Panc1 (cell line): ENCODE measurements at regions not wholly inside any gene's neighbourhood (a gene's known extent, or its start where the extent isn't known, plus 50 kb on each side); places are given as distances from the start of the nearest gene placed in this dataset.

Source experiments
- ATAC-seq: fragments of 200-7000 bp; cut with Tn5 transposase; 2 replicates; pipeline ENCODE4 v1.9.1; 2020; ENCODE audit warnings: mild to moderate bottlenecking, moderate library complexity
- BruUV-seq: library from RNA; stranded (reverse); fragments of 400-500 nt; replicated peaks from 2 replicates; lab custom pipeline; 2021; lab: Mats Ljungman, UMichigan
- CTCF ChIA-PET: fragments of 300-600 bp; sonication (Branson Sonifier 250); formaldehyde crosslinking; loops from one replicate; lab custom pipeline; 2022; ENCODE audit warnings: antibody characterized with exemption; lab: Charles Lee
- POLR2A ChIA-PET: fragments of 300-600 bp; sonication (Branson Sonifier 250); formaldehyde crosslinking; loops from one replicate; lab custom pipeline; 2022; ENCODE audit warnings: antibody characterized with exemption; lab: Charles Lee
- DNase-seq: peaks from one replicate; pipeline ENCODE4 v3.0.0-alpha.2; 2010; ENCODE audit warnings: low read depth, low spot score
- H3K27ac ChIP-seq: 2 replicates; pipeline ENCODE4 v1.5.1; 2011; ENCODE audit warnings: mild to moderate bottlenecking, low read length, inconsistent platforms
- H3K27me3 ChIP-seq: fragments of 200-500 bp; sonication (Bioruptor generic); 2 replicates; pipeline ENCODE4 v1.6.0; 2014; ENCODE audit warnings: low read length, inconsistent platforms; ENCODE audit not compliant: control insufficient read depth, insufficient read depth
- H3K36me3 ChIP-seq: fragments of 200-500 bp; sonication (Bioruptor generic); 2 replicates; pipeline ENCODE4 v1.5.1; 2014; ENCODE audit warnings: inconsistent platforms, mild to moderate bottlenecking, low read length, moderate library complexity; ENCODE audit not compliant: control insufficient read depth, insufficient read depth
- H3K4me1 ChIP-seq: 2 replicates; pipeline ENCODE4 v1.5.1; 2011; ENCODE audit warnings: inconsistent platforms, mild to moderate bottlenecking, low read length, moderate library complexity; ENCODE audit not compliant: control insufficient read depth, insufficient read depth
- H3K4me3 ChIP-seq, 2 experiments: 2 replicates each; pipeline ENCODE4 v1.5.1; 2011 to 2012; ENCODE audit warnings: low read depth in 2 of 2, low read length in 2 of 2, mild to moderate bottlenecking in 2 of 2, inconsistent platforms in 1 of 2, moderate library complexity in 1 of 2
- H3K9me3 ChIP-seq: fragments of 200-500 bp; sonication (Bioruptor generic); 2 replicates; pipeline ENCODE4 v1.5.1; 2014; ENCODE audit warnings: low read depth, mild to moderate bottlenecking, inconsistent platforms, low read length, moderate library complexity; ENCODE audit not compliant: control insufficient read depth, insufficient read depth
- POLR2AphosphoS5 ChIP-seq: IDR thresholded peaks from 2 replicates; pipeline ENCODE4 v1.6.1; 2012; ENCODE audit warnings: mild to moderate bottlenecking, low read depth, low read length, moderate library complexity
- SIN3A ChIP-seq: IDR thresholded peaks from 2 replicates; pipeline ENCODE4 v1.6.1; 2012; ENCODE audit warnings: low read depth, mild to moderate bottlenecking, low read length, moderate library complexity, borderline replicate concordance; ENCODE audit not compliant: insufficient read depth
- TCF7L2 ChIP-seq: IDR thresholded peaks from 2 replicates; pipeline ENCODE4 v1.6.1; 2011; ENCODE audit warnings: mild to moderate bottlenecking, low read depth, low read length, inconsistent platforms
- in situ Hi-C: cut with HindIII; loops from 2 replicates; pipeline ENCODE4 v1.10.0; 2016; ENCODE audit warnings: low sequenced_read_pairs, low pct_unique_long_range_greater_than_20kb
- intact Hi-C: fragments of 100-400 bp; cut with micrococcal nuclease; formaldehyde crosslinking; loops from one replicate; pipeline ENCODE4 v1.10.0; 2022; ENCODE audit not compliant: unreplicated experiment
- TF ChIP-seq, protein P1 (sequence below), 2 experiments: IDR thresholded peaks; 2 replicates each; pipeline ENCODE4 v1.6.1; 2011 to 2012; ENCODE audit warnings: low read depth in 2 of 2, control low read depth in 1 of 2, low read length in 1 of 2, mild to moderate bottlenecking in 1 of 2, moderate library complexity in 1 of 2; ENCODE audit not compliant: insufficient read depth in 1 of 2
- TF ChIP-seq, protein P2 (sequence below): fragments of 450-650 bp; IDR thresholded peaks from 2 replicates; pipeline ENCODE4 v1.5.1; 2017; ENCODE audit warnings: mild to moderate bottlenecking

DNA sequence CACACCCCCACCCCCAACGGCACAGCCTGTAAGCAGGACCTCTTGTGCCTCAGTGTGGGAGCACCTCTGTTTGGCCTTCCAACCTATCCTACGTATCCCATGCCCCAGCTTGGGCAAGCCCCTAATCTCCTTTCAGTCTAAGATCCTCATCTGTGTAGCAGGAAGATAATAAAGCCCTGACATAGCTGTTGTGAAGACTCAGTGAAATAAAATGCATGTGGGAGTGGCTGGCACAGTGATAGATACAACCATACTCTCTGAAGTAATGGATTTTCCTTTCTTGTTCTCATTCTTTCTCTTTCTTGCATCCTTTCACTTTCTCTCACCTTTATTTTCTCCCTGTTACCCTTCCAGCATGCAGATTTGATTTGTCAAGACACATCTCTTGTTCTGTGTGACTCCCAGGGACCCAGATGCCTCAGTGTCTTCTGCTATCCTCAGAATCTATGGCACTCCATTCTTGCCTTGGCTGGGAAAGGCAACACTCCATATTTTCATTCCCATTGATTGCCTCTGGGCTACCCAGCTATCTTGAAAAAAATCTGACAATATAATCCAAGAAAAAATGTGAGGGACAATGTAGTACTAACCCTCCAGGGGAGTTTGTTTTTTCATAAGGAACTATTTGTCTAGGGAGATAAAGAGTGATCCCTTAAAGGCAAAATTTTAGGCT is 207.2 kb upstream of the SETBP1 start:
- no TSS peak for BruUV-seq
- no peaks in the 10 kb centered on the region for H3K9me3 ChIP-seq
- ChIA-PET POLR2A (no interaction called here), CTCF (no interaction called here)
- H3K36me3 ChIP-seq: no peaks in the 10 kb centered on the region
- in situ Hi-C loops: no loop called here
- ATAC-seq (no peak), DNase-seq (no peak)
- TF ChIP-seq TCF7L2 (no peak), SIN3A (no peak), POLR2AphosphoS5 (no peak)
- TF ChIP-seq, protein P1, sequence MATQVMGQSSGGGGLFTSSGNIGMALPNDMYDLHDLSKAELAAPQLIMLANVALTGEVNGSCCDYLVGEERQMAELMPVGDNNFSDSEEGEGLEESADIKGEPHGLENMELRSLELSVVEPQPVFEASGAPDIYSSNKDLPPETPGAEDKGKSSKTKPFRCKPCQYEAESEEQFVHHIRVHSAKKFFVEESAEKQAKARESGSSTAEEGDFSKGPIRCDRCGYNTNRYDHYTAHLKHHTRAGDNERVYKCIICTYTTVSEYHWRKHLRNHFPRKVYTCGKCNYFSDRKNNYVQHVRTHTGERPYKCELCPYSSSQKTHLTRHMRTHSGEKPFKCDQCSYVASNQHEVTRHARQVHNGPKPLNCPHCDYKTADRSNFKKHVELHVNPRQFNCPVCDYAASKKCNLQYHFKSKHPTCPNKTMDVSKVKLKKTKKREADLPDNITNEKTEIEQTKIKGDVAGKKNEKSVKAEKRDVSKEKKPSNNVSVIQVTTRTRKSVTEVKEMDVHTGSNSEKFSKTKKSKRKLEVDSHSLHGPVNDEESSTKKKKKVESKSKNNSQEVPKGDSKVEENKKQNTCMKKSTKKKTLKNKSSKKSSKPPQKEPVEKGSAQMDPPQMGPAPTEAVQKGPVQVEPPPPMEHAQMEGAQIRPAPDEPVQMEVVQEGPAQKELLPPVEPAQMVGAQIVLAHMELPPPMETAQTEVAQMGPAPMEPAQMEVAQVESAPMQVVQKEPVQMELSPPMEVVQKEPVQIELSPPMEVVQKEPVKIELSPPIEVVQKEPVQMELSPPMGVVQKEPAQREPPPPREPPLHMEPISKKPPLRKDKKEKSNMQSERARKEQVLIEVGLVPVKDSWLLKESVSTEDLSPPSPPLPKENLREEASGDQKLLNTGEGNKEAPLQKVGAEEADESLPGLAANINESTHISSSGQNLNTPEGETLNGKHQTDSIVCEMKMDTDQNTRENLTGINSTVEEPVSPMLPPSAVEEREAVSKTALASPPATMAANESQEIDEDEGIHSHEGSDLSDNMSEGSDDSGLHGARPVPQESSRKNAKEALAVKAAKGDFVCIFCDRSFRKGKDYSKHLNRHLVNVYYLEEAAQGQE (IDR thresholded peaks at IDR 0.05; ENCODE audit: insufficient read depth in 1 of 2, low read depth in 2 of 2, low read length in 1 of 2): no peak
- TF ChIP-seq, protein P2, sequence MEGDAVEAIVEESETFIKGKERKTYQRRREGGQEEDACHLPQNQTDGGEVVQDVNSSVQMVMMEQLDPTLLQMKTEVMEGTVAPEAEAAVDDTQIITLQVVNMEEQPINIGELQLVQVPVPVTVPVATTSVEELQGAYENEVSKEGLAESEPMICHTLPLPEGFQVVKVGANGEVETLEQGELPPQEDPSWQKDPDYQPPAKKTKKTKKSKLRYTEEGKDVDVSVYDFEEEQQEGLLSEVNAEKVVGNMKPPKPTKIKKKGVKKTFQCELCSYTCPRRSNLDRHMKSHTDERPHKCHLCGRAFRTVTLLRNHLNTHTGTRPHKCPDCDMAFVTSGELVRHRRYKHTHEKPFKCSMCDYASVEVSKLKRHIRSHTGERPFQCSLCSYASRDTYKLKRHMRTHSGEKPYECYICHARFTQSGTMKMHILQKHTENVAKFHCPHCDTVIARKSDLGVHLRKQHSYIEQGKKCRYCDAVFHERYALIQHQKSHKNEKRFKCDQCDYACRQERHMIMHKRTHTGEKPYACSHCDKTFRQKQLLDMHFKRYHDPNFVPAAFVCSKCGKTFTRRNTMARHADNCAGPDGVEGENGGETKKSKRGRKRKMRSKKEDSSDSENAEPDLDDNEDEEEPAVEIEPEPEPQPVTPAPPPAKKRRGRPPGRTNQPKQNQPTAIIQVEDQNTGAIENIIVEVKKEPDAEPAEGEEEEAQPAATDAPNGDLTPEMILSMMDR: no peak
- intact Hi-C loops: no loop called here
- H3K27me3 ChIP-seq: no peaks in the 10 kb centered on the region
- no peak overlapping the region for H3K27ac ChIP-seq
- no peaks in the 10 kb centered on the region for H3K4me1 ChIP-seq
- H3K4me3 ChIP-seq: no peak overlapping the region

DNA sequence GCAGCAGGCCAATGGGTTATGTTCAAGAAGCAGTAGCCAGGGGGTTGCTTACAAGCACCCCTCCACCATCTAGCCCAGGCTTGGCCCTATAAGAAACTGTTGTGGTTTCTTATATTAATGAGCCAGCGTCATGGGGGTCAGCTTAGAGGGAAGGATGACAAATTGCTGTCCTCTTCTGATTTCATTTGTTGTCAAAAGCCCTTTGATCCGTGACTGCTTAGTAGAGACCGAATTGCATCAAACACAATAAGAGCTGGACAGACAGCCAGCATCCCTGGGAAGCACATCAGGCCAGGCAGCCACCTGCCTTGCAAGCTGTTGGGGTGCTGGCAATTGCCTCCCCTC is 206.6 kb upstream of the SETBP1 start:
- H3K9me3 ChIP-seq: no peaks in the 10 kb centered on the region
- H3K4me1 ChIP-seq: no peaks in the 10 kb centered on the region
- TF ChIP-seq, protein P2: no peak
- TF ChIP-seq, protein P1 (IDR thresholded peaks at IDR 0.05; ENCODE audit: insufficient read depth in 1 of 2, low read depth in 2 of 2, low read length in 1 of 2): no peak
- no peak for TF ChIP-seq POLR2AphosphoS5
- no peak for TF ChIP-seq TCF7L2
- no peak for TF ChIP-seq SIN3A
- ChIA-PET POLR2A (no interaction called here), CTCF (no interaction called here)
- no peaks in the 10 kb centered on the region for H3K27me3 ChIP-seq
- no peaks in the 10 kb centered on the region for H3K36me3 ChIP-seq
- no peak overlapping the region for H3K27ac ChIP-seq
- in situ Hi-C loops (no loop called here), intact Hi-C loops (no loop called here)
- DNase-seq (no peak), ATAC-seq (no peak)
- no TSS peak for BruUV-seq
- no peak overlapping the region for H3K4me3 ChIP-seq
